Left renal pelvis (tissue), 4 donors: ENCODE measurements at regions not wholly inside any gene's neighbourhood (a gene's known extent, or its start where the extent isn't known, plus 50 kb on each side); places are given as distances from the start of the nearest gene placed in this dataset.
"Not testable (repeated sequence)": the region's sequence is repeated elsewhere in the genome, so short reads cannot be mapped to it uniquely, and the experiment has no call there.

Experiments used
- DNase-seq, 4 donors: peaks; one replicate each; pipeline ENCODE4 v3.0.0-alpha.2; 2013; ENCODE audit warnings: low read depth in 4 of 4, low spot score in 3 of 4

GRCh38 chr5:40165789-40166728 lies 513.7 kb upstream of the PTGER4 start:
- DNase-seq, result no peak

GRCh38 chr5:40165106-40165788 lies 514.5 kb upstream of the PTGER4 start:
- no peak for DNase-seq

- DNase-seq, result no peak
These were observed 519.3 kb upstream of the PTGER4 start for GRCh38 chr5:40160435-40160834.

GRCh38 chr5:40154194-40154593 lies 525.5 kb upstream of the PTGER4 start:
- DNase-seq, result no peak

- no peak for DNase-seq
These were observed 528.8 kb upstream of the PTGER4 start for GRCh38 chr5:40150896-40151295.

- DNase-seq, result no peak
These were observed 537.8 kb upstream of the PTGER4 start for GRCh38 chr5:40141896-40142295.

- DNase-seq, result no peak
These were observed 538.3 kb upstream of the PTGER4 start for GRCh38 chr5:40141418-40141817.

- no peak for DNase-seq
These were observed 542.5 kb upstream of the PTGER4 start for GRCh38 chr5:40137223-40137622.

- DNase-seq, result no peak
These were observed 544.7 kb upstream of the PTGER4 start for GRCh38 chr5:40134883-40135520.

GRCh38 chr5:40124367-40124766 lies 555.3 kb upstream of the PTGER4 start:
- DNase-seq, result no peak

GRCh38 chr5:40121236-40121635 lies 558.5 kb upstream of the PTGER4 start:
- no peak for DNase-seq

GRCh38 chr5:40112875-40113274 lies 566.8 kb upstream of the PTGER4 start:
- DNase-seq, result no peak

GRCh38 chr5:40111036-40111435 lies 568.7 kb upstream of the PTGER4 start:
- not testable (repeated sequence) for DNase-seq

- DNase-seq, result not testable (repeated sequence)
These were observed 570.8 kb upstream of the PTGER4 start for GRCh38 chr5:40108764-40109390.

- DNase-seq, result not testable (repeated sequence)
These were observed 571.9 kb upstream of the PTGER4 start for GRCh38 chr5:40107786-40108185.

- DNase-seq, result no peak
These were observed 572.9 kb upstream of the PTGER4 start for GRCh38 chr5:40106847-40107246.

- no peak for DNase-seq
These were observed 581.4 kb upstream of the PTGER4 start for GRCh38 chr5:40098313-40098712.

- DNase-seq, result no peak
These were observed 586.2 kb upstream of the PTGER4 start for GRCh38 chr5:40093550-40093949.

- DNase-seq, result no peak
These were observed 590.4 kb upstream of the PTGER4 start for GRCh38 chr5:40089269-40089668.

- DNase-seq, result no peak
These were observed 595.1 kb upstream of the PTGER4 start for GRCh38 chr5:40084614-40085013.

- no peak for DNase-seq
These were observed 597.4 kb upstream of the PTGER4 start for GRCh38 chr5:40082313-40082712.
